ENCODE measurements at regions not wholly inside any gene's neighbourhood (a gene's known extent, or its start where the extent isn't known, plus 50 kb on each side); places are given as distances from the start of the nearest gene placed in this dataset.

GRCh38 chr4:179164267-179164999 lies 1722.2 kb upstream of the AGA start:
- DNase-seq (ENCODE audit: low read depth, low spot score) (no peak), FAIRE-seq (no peak), ATAC-seq (no peak)
- in situ Hi-C loops (cut with MboI) (no loop called here), intact Hi-C loops (cut with micrococcal nuclease; ENCODE audit: unreplicated experiment) (no loop called here)
- Histone ChIP-seq H3K9ac (ENCODE audit: control insufficient read depth, insufficient read depth, low read length) (no peak overlapping the region), H3K4me2 (ENCODE audit: control insufficient read depth, insufficient read depth) (no peak overlapping the region), H3K36me3 (ENCODE audit: control insufficient read depth in 2 of 2, insufficient read depth in 2 of 2, low read length in 1 of 2) (no peaks in the 10 kb centered on the region), H3K27me3 (replicated peaks in 1 of 2; ENCODE audit: control insufficient read depth in 2 of 2, insufficient read depth in 2 of 2, low read length in 1 of 2) (no peaks in the 10 kb centered on the region), H3K9me3 (replicated peaks; ENCODE audit: control insufficient read depth, insufficient read depth, low read length) (no peaks in the 10 kb centered on the region), H3K4me1 (ENCODE audit: control insufficient read depth, insufficient read depth, low read length) (no peaks in the 10 kb centered on the region), H3K79me2 (ENCODE audit: control insufficient read depth, insufficient read depth, low read length) (no peaks in the 10 kb centered on the region), H2AFZ (ENCODE audit: control insufficient read depth, low read depth, low read length) (no peak overlapping the region), H3K4me3 (no peak overlapping the region), H4K20me1 (ENCODE audit: control insufficient read depth, insufficient read depth) (no peaks in the 10 kb centered on the region), H3K27ac (ENCODE audit: control insufficient read depth, insufficient read depth) (no peak overlapping the region)
- BruUV-seq (replicated peaks) = no TSS peak
- ChIA-PET CTCF (no interaction called here), POLR2A (no interaction called here), SMC1A (ENCODE audit: uncharacterized antibody, unreplicated experiment) (interaction anchor here (0.7 kb wide), 1 partner anchor 11 kb away, joined by 4 read pairs; no protein-coding TSS in a partner anchor), RAD21 (ENCODE audit: unreplicated experiment) (no interaction called here)
- no peak for TF ChIP-seq IRF3 (IDR thresholded peaks at IDR 0.05)
- TF ChIP-seq ZNF24 (IDR thresholded peaks at IDR 0.05) = no peak
- no peak for TF ChIP-seq STAT1 (conservative IDR thresholded peaks at IDR 0.05)
- TF ChIP-seq, protein P1, sequence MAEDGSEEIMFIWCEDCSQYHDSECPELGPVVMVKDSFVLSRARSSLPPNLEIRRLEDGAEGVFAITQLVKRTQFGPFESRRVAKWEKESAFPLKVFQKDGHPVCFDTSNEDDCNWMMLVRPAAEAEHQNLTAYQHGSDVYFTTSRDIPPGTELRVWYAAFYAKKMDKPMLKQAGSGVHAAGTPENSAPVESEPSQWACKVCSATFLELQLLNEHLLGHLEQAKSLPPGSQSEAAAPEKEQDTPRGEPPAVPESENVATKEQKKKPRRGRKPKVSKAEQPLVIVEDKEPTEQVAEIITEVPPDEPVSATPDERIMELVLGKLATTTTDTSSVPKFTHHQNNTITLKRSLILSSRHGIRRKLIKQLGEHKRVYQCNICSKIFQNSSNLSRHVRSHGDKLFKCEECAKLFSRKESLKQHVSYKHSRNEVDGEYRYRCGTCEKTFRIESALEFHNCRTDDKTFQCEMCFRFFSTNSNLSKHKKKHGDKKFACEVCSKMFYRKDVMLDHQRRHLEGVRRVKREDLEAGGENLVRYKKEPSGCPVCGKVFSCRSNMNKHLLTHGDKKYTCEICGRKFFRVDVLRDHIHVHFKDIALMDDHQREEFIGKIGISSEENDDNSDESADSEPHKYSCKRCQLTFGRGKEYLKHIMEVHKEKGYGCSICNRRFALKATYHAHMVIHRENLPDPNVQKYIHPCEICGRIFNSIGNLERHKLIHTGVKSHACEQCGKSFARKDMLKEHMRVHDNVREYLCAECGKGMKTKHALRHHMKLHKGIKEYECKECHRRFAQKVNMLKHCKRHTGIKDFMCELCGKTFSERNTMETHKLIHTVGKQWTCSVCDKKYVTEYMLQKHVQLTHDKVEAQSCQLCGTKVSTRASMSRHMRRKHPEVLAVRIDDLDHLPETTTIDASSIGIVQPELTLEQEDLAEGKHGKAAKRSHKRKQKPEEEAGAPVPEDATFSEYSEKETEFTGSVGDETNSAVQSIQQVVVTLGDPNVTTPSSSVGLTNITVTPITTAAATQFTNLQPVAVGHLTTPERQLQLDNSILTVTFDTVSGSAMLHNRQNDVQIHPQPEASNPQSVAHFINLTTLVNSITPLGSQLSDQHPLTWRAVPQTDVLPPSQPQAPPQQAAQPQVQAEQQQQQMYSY (CRISPR knock-in tag; IDR thresholded peaks at IDR 0.05) = no peak
- no peak for TF ChIP-seq EED (IDR thresholded peaks at IDR 0.05; ENCODE audit: low read depth)
- no peak for TF ChIP-seq SUZ12 (IDR thresholded peaks at IDR 0.05; ENCODE audit: unreplicated experiment)
- TF ChIP-seq TAF1 (IDR thresholded peaks at IDR 0.05; ENCODE audit: borderline replicate concordance, low read depth, low read length) = no peak
- TF ChIP-seq SRF (IDR thresholded peaks at IDR 0.05; ENCODE audit: low read depth in 2 of 2, low read length in 2 of 2) = no peak
- WGBS (ENCODE audit: insufficient coverage, insufficient replicate concordance, low lambda C conversion rate, missing lambda C conversion rate) = 45% methylated on average over 5 of the region's 5 CpGs

Data from GM12878 (cell line).